GM19324 (cell line): ENCODE measurements at regions not wholly inside any gene's neighbourhood (a gene's known extent, or its start where the extent isn't known, plus 50 kb on each side); places are given as distances from the start of the nearest gene placed in this dataset.
"Not testable (repeated sequence)": the region's sequence is repeated elsewhere in the genome, so short reads cannot be mapped to it uniquely, and the experiment has no call there.

Experiments used
- ATAC-seq: cut with Tn5 transposase; IDR thresholded peaks from one replicate; pipeline ENCODE4 v1.9.1; 2021; ENCODE audit warnings: mild to moderate bottlenecking, moderate library complexity; ENCODE audit not compliant: unreplicated experiment, low FRiP score

GRCh38 chr5:143547342-143547741 lies 143.9 kb upstream of the NR3C1 start:
- no peak for ATAC-seq

GRCh38 chr5:143546394-143546793 lies 142.9 kb upstream of the NR3C1 start:
- ATAC-seq: no peak

GRCh38 chr5:143544606-143545005 lies 141.1 kb upstream of the NR3C1 start:
- ATAC-seq: no peak

- ATAC-seq: no peak
Measured at GRCh38 chr5:143543358-143544255, 140.1 kb upstream of the NR3C1 start.

- no peak for ATAC-seq
Measured at GRCh38 chr5:143542798-143543144, 139.3 kb upstream of the NR3C1 start.

- ATAC-seq: no peak
Measured at GRCh38 chr5:143541943-143542797, 138.7 kb upstream of the NR3C1 start.

- ATAC-seq: no peak
Measured at GRCh38 chr5:143539742-143540141, 136.3 kb upstream of the NR3C1 start.

GRCh38 chr5:143537056-143537455 lies 133.6 kb upstream of the NR3C1 start:
- no peak for ATAC-seq

- ATAC-seq: no peak
Measured at GRCh38 chr5:143536364-143536763, 132.9 kb upstream of the NR3C1 start.

GRCh38 chr5:143534761-143535154 lies 131.3 kb upstream of the NR3C1 start:
- ATAC-seq: no peak

GRCh38 chr5:143533978-143534760 lies 130.7 kb upstream of the NR3C1 start:
- ATAC-seq: no peak

- no peak for ATAC-seq
Measured at GRCh38 chr5:143533475-143533874, 130.0 kb upstream of the NR3C1 start.

- ATAC-seq: no peak
Measured at GRCh38 chr5:143527808-143528207, 124.3 kb upstream of the NR3C1 start.

GRCh38 chr5:143525176-143525575 lies 121.7 kb upstream of the NR3C1 start:
- ATAC-seq: no peak

- ATAC-seq: no peak
Measured at GRCh38 chr5:143524338-143524945, 121.0 kb upstream of the NR3C1 start.

- ATAC-seq: no peak
Measured at GRCh38 chr5:143521846-143522400, 118.4 kb upstream of the NR3C1 start.

GRCh38 chr5:143521141-143521540 lies 117.7 kb upstream of the NR3C1 start:
- no peak for ATAC-seq

- ATAC-seq: not testable (repeated sequence)
Measured at GRCh38 chr5:143519215-143519614, 115.7 kb upstream of the NR3C1 start.

GRCh38 chr5:143517824-143518223 lies 114.3 kb upstream of the NR3C1 start:
- ATAC-seq: not testable (repeated sequence)

GRCh38 chr5:143516249-143516648 lies 112.8 kb upstream of the NR3C1 start:
- no peak for ATAC-seq
